ENCODE measurements at regions not wholly inside any gene's neighbourhood (a gene's known extent, or its start where the extent isn't known, plus 50 kb on each side); places are given as distances from the start of the nearest gene placed in this dataset.

DNA sequence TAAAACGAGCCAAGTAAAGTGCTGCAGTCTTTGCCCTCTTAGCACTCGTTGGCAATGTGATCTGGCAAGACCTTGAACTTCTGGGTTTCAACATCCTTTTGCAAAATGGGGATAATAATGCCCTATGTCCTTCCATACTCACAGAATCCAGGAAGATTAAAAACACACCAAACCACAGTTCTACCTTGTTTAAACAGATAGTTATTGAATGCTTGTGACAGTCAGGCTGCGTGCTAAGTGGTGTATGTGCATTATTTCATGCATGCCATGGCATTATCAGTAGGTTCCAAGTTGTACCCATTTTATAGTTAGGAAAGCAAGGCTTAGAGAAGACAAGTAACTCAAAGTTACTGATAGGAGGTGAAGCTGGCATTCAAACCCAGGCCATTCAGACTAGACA is 308.6 kb upstream of the PROX1 start:
- TF ChIP-seq, protein P1, sequence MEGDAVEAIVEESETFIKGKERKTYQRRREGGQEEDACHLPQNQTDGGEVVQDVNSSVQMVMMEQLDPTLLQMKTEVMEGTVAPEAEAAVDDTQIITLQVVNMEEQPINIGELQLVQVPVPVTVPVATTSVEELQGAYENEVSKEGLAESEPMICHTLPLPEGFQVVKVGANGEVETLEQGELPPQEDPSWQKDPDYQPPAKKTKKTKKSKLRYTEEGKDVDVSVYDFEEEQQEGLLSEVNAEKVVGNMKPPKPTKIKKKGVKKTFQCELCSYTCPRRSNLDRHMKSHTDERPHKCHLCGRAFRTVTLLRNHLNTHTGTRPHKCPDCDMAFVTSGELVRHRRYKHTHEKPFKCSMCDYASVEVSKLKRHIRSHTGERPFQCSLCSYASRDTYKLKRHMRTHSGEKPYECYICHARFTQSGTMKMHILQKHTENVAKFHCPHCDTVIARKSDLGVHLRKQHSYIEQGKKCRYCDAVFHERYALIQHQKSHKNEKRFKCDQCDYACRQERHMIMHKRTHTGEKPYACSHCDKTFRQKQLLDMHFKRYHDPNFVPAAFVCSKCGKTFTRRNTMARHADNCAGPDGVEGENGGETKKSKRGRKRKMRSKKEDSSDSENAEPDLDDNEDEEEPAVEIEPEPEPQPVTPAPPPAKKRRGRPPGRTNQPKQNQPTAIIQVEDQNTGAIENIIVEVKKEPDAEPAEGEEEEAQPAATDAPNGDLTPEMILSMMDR (conservative IDR thresholded peaks at IDR 0.05): no peak
- no peak for TF ChIP-seq ZFX (IDR thresholded peaks at IDR 0.05)
